Ishikawa (cell line): ENCODE measurements at regions not wholly inside any gene's neighbourhood (a gene's known extent, or its start where the extent isn't known, plus 50 kb on each side); places are given as distances from the start of the nearest gene placed in this dataset.

Experiments
- CEBPB ChIP-seq: IDR thresholded peaks from 2 replicates; pipeline ENCODE4 v1.6.1; 2012
- CREB1 ChIP-seq: IDR thresholded peaks from 2 replicates; pipeline ENCODE4 v1.6.1; 2012; ENCODE audit warnings: low read depth
- EGR1 ChIP-seq: IDR thresholded peaks from 2 replicates; pipeline ENCODE4 v1.6.1; 2012
- EP300 ChIP-seq: IDR thresholded peaks from 2 replicates; pipeline ENCODE4 v1.6.1; 2012; ENCODE audit warnings: borderline replicate concordance
- FOXM1 ChIP-seq: IDR thresholded peaks from 2 replicates; pipeline ENCODE4 v1.6.1; 2012; ENCODE audit warnings: low read depth, borderline replicate concordance
- MAX ChIP-seq: IDR thresholded peaks from 2 replicates; pipeline ENCODE4 v1.6.1; 2012
- RAD21 ChIP-seq: IDR thresholded peaks from 2 replicates; pipeline ENCODE4 v1.6.1; 2012; ENCODE audit warnings: low read depth
- REST ChIP-seq: IDR thresholded peaks from 2 replicates; pipeline ENCODE4 v1.6.1; 2012; ENCODE audit warnings: low read depth, mild to moderate bottlenecking
- TAF1 ChIP-seq: IDR thresholded peaks from 2 replicates; pipeline ENCODE4 v1.6.1; 2012; ENCODE audit warnings: low read depth, mild to moderate bottlenecking
- TCF12 ChIP-seq: IDR thresholded peaks from 2 replicates; pipeline ENCODE4 v1.6.1; 2012; ENCODE audit warnings: low read depth
- TEAD4 ChIP-seq: IDR thresholded peaks from 2 replicates; pipeline ENCODE4 v1.6.1; 2012
- USF1 ChIP-seq: IDR thresholded peaks from 2 replicates; pipeline ENCODE4 v1.6.1; 2012
- YY1 ChIP-seq: IDR thresholded peaks from 2 replicates; pipeline ENCODE4 v1.6.1; 2012; ENCODE audit warnings: low read depth
- ZBTB7A ChIP-seq: IDR thresholded peaks from 2 replicates; pipeline ENCODE4 v1.6.1; 2012; ENCODE audit warnings: low read depth

- no peak for TF ChIP-seq EGR1
- no peak for TF ChIP-seq RAD21
- no peak for TF ChIP-seq REST
- TF ChIP-seq MAX: no peak
- TF ChIP-seq EP300: no peak
- TF ChIP-seq FOXM1: no peak
- TF ChIP-seq TAF1: no peak
- TF ChIP-seq CREB1: no peak
- TF ChIP-seq ZBTB7A: no peak
- TF ChIP-seq YY1: no peak
- TF ChIP-seq TCF12: no peak
- no peak for TF ChIP-seq CEBPB
- no peak for TF ChIP-seq USF1
- TF ChIP-seq TEAD4: no peak
Observed at GRCh38 chr13:34208336-34208735, 390.4 kb downstream of the RFC3 start.
